B cell (primary cell): ENCODE measurements at regions not wholly inside any gene's neighbourhood (a gene's known extent, or its start where the extent isn't known, plus 50 kb on each side); places are given as distances from the start of the nearest gene placed in this dataset.

Experiments used
- ATAC-seq: fragments of 200-7000 bp; cut with Tn5 transposase; one replicate; pipeline ENCODE4 v1.10.0; 2021; ENCODE audit warnings: low read depth, mild to moderate bottlenecking, moderate number of reproducible peaks, moderate library complexity
- CTCF ChIA-PET: fragments of 350-600 bp; sonication (Branson Sonifier 250); formaldehyde crosslinking; loops from one replicate; lab custom pipeline; 2021; ENCODE audit warnings: antibody characterized with exemption, inconsistent platforms; lab: Charles Lee
- POLR2A ChIA-PET: fragments of 350-600 bp; sonication (Branson Sonifier 250); formaldehyde crosslinking; loops from one replicate; lab custom pipeline; 2021; ENCODE audit warnings: antibody characterized with exemption; lab: Charles Lee
- DNase-seq: peaks from one replicate; pipeline ENCODE4 v3.0.0; 2013
- H2AFZ ChIP-seq: 2 replicates; pipeline ENCODE4 v1.6.1; 2012; ENCODE audit warnings: mild to moderate bottlenecking, low read depth, low read length; ENCODE audit not compliant: insufficient read depth, poor library complexity, severe bottlenecking
- H3K27ac ChIP-seq, 2 donors: 1 replicate in 1 of 2; 2 replicates in 1 of 2; pipeline ENCODE4 v1.5.1; 2012 to 2013; ENCODE audit warnings: low read length in 2 of 2, mild to moderate bottlenecking in 2 of 2, moderate library complexity in 1 of 2
- H3K27me3 ChIP-seq, 4 experiments: fragments of 200-600 bp in 1 of 4; sonication (generic) in 1 of 4; replicated peaks in 1 of 4; 1 replicate in 2 of 4; 2 replicates in 2 of 4; pipeline versions ENCODE4 v1.6.1 to v1.7.0; 2013 to 2016; ENCODE audit warnings: low read length in 3 of 4, mild to moderate bottlenecking in 2 of 4, mixed read lengths in 1 of 4, moderate library complexity in 1 of 4; ENCODE audit not compliant: insufficient read depth in 4 of 4, control insufficient read depth in 3 of 4; ENCODE audit errors: control extremely low read depth in 1 of 4
- H3K36me3 ChIP-seq, 2 experiments: replicated peaks in 1 of 2; 1 replicate in 1 of 2; 2 replicates in 1 of 2; pipeline versions ENCODE4 v1.6.1 to v1.7.1; 2013; ENCODE audit warnings: low read length in 1 of 2; ENCODE audit not compliant: insufficient read depth in 2 of 2, control insufficient read depth in 1 of 2; ENCODE audit errors: control extremely low read depth in 1 of 2, extremely low read depth in 1 of 2
- H3K4me1 ChIP-seq, 2 donors: fragments of 200-600 bp in 1 of 2; sonication (generic) in 1 of 2; 1 replicate in 1 of 2; 2 replicates in 1 of 2; pipeline versions ENCODE4 v1.5.1 to v1.6.1; 2013 to 2017; ENCODE audit warnings: low read length in 2 of 2; ENCODE audit not compliant: control insufficient read depth in 2 of 2, insufficient read depth in 2 of 2
- H3K4me2 ChIP-seq: replicated peaks from 2 replicates; pipeline ENCODE3; 2012; ENCODE audit warnings: mild to moderate bottlenecking, low read depth, low read length; ENCODE audit not compliant: poor library complexity, severe bottlenecking
- H3K4me3 ChIP-seq, 5 experiments: fragments of 200-600 bp in 1 of 5; sonication (generic) in 1 of 5; 1 replicate in 3 of 5; 2 replicates in 2 of 5; pipeline versions ENCODE4 v1.5.1 to v1.7.0; 2011 to 2016; ENCODE audit warnings: low read length in 4 of 5, mild to moderate bottlenecking in 4 of 5, low read depth in 2 of 5, control low read depth in 1 of 5, moderate library complexity in 1 of 5; ENCODE audit not compliant: insufficient read depth in 1 of 5; ENCODE audit errors: control extremely low read depth in 1 of 5, extremely low read depth in 1 of 5
- H3K79me2 ChIP-seq: fragments of 200-600 bp; sonication (generic); one replicate; pipeline ENCODE4 v1.6.0; 2016; ENCODE audit warnings: low read length; ENCODE audit not compliant: control insufficient read depth, insufficient read depth
- H3K9ac ChIP-seq: fragments of 200-600 bp; sonication (generic); 2 replicates; pipeline ENCODE4 v1.6.1; 2017; ENCODE audit warnings: mild to moderate bottlenecking, low read length, moderate library complexity
- H3K9me3 ChIP-seq, 3 donors: one replicate each; pipeline versions ENCODE4 v1.6.1 to v1.7.1; 2013; ENCODE audit warnings: low read length in 2 of 3; ENCODE audit not compliant: control insufficient read depth in 2 of 3, insufficient read depth in 1 of 3; ENCODE audit errors: control extremely low read depth in 1 of 3
- H4K20me1 ChIP-seq: 2 replicates; pipeline ENCODE4 v1.6.0; 2012; ENCODE audit warnings: mild to moderate bottlenecking, low read length; ENCODE audit not compliant: insufficient read depth, control insufficient read depth, poor library complexity, severe bottlenecking
- H3K27ac Mint-ChIP-seq: one replicate; pipeline ENCODE4 v1.8.0; 2021; ENCODE audit warnings: mixed read lengths
- H3K27me3 Mint-ChIP-seq: one replicate; pipeline ENCODE4 v1.8.0; 2021; ENCODE audit warnings: mixed read lengths
- H3K4me1 Mint-ChIP-seq: one replicate; pipeline ENCODE4 v1.8.0; 2021; ENCODE audit warnings: mixed read lengths
- H3K4me3 Mint-ChIP-seq: one replicate; pipeline ENCODE4 v1.8.0; 2021; ENCODE audit warnings: mixed read lengths
- H3K9me3 Mint-ChIP-seq: one replicate; pipeline ENCODE4 v1.8.0; 2022; ENCODE audit warnings: mixed read lengths; ENCODE audit not compliant: insufficient read depth
- EZH2 ChIP-seq: IDR thresholded peaks from 2 replicates; pipeline ENCODE4 v1.6.1; 2012; ENCODE audit warnings: borderline replicate concordance, low read depth, mild to moderate bottlenecking, moderate library complexity, low read length; ENCODE audit not compliant: insufficient read depth, poor library complexity, severe bottlenecking
- WGBS: methylation state at CpG from one replicate; pipeline ENCODE4 v1.1.5; 2013; ENCODE audit warnings: missing lambda C conversion rate; ENCODE audit not compliant: insufficient coverage; 5-methylcytosine and 5-hydroxymethylcytosine counted together
- intact Hi-C: fragments of 100-400 bp; cut with micrococcal nuclease; formaldehyde crosslinking; loops from one replicate; pipeline ENCODE4 v1.10.0; 2022

DNA sequence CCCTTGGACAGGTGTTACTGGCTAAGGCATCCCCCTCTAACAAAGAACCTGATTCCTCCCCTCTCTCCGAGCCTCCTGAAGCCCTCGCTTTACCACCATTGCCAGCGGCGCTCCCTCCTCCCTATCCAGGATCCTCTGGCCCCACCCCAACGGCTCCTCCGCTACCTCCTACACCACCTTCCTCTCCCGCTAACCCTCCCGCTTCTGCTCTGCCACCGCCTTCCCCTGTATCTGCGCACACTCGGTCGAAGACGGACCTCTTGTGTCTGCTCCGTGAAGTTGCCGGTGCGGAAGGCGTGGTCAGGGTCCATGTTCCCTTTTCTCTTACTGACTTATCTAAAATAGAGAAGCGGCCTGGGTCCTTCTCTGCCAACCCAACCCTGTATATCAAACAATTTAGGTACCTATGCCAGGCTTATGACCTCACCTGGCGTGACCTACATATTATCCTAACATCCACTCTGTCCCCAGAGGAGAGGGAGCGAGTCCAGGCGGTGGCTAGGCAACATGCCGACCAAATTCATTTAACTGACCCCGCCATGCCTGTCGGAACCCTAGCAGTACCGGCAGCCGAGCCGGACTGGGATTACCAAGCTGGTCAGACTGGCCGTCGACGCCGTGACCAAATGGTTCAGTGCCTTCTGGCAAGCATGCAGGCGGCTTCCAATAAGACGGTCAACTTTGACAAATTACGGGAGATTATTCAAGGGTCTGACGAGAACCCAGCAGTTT lies 958.9 kb downstream of the RPA4 start:
- intact Hi-C loops = no loop called here
- no peak for DNase-seq
- no peaks in the 10 kb centered on the region for H3K79me2 ChIP-seq
- Mint-ChIP-seq H3K27ac (no peak overlapping the region), H3K27me3 (no peaks in the 10 kb centered on the region), H3K4me3 (no peak overlapping the region), H3K9me3 (peaks cover 10% of the 10 kb centered on the region), H3K4me1 (no peaks in the 10 kb centered on the region)
- ChIA-PET CTCF (no interaction called here), POLR2A (no interaction called here)
- H3K36me3 ChIP-seq = no peaks in the 10 kb centered on the region
- H3K4me3 ChIP-seq = no peak overlapping the region
- 98% methylated on average over 31 of the region's 35 CpGs for WGBS
- peaks cover 0 to 21% (median 0%) of the 10 kb centered on the region in 3 donors for H3K9me3 ChIP-seq
- no peaks in the 10 kb centered on the region for H3K27me3 ChIP-seq
- H4K20me1 ChIP-seq = no peaks in the 10 kb centered on the region
- no peak for TF ChIP-seq EZH2
- no peak overlapping the region for H2AFZ ChIP-seq
- no peak overlapping the region for H3K9ac ChIP-seq
- no peak for ATAC-seq
- H3K4me1 ChIP-seq = no peaks in the 10 kb centered on the region
- no peak overlapping the region for H3K4me2 ChIP-seq
- no peak overlapping the region for H3K27ac ChIP-seq

DNA sequence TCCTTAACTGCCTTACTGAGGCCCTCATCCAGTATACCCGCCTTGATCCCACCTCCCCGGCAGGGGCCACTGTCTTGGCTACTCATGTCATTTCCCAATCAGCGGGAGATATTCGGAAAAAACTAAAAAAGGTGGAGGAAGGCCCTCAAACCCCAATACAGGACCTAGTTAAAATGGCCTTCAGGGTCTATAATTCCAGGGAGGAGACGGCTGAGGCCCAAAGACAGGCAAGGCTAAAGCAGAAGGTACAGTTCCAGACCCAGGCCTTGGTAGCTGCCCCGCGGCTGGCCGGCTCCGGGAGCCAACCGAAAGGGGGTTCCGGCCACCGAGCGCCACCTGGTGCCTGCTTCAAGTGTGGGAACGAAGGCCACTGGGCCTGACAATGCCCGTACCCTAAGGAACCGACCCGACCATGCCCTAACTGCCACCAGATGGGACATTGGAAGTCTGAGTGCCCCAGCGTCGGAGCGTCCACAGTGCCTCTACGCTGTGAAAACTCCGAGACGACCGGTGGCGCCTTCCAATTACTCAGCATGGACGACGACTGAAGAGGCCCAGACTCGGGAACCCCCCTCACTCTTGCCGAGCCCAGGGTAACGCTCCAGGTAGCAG lies 959.6 kb downstream of the RPA4 start:
- H3K4me2 ChIP-seq = no peak overlapping the region
- ATAC-seq (no peak), DNase-seq (no peak)
- no peak overlapping the region for H3K4me3 ChIP-seq
- 97% methylated on average over 22 of the region's 30 CpGs for WGBS
- no peaks in the 10 kb centered on the region for H4K20me1 ChIP-seq
- H3K9me3 ChIP-seq = peaks cover 0 to 21% (median 0%) of the 10 kb centered on the region in 3 donors
- H3K4me3 Mint-ChIP-seq = no peak overlapping the region
- H3K36me3 ChIP-seq = no peaks in the 10 kb centered on the region
- no peak overlapping the region for H3K9ac ChIP-seq
- no peaks in the 10 kb centered on the region for H3K4me1 ChIP-seq
- peaks cover 10% of the 10 kb centered on the region for H3K9me3 Mint-ChIP-seq
- POLR2A ChIA-PET = no interaction called here
- H3K27ac ChIP-seq = no peak overlapping the region
- no peaks in the 10 kb centered on the region for H3K4me1 Mint-ChIP-seq
- H3K79me2 ChIP-seq = no peaks in the 10 kb centered on the region
- intact Hi-C loops = no loop called here
- no peaks in the 10 kb centered on the region for H3K27me3 ChIP-seq
- no peak overlapping the region for H3K27ac Mint-ChIP-seq
- no peaks in the 10 kb centered on the region for H3K27me3 Mint-ChIP-seq
- CTCF ChIA-PET = no interaction called here
- H2AFZ ChIP-seq = no peak overlapping the region
- no peak for TF ChIP-seq EZH2
